HG03571 (cell line): ENCODE measurements at regions not wholly inside any gene's neighbourhood (a gene's known extent, or its start where the extent isn't known, plus 50 kb on each side); places are given as distances from the start of the nearest gene placed in this dataset.

Source experiments
- ATAC-seq: cut with Tn5 transposase; IDR thresholded peaks from one replicate; pipeline ENCODE4 v1.9.1; 2021; ENCODE audit not compliant: unreplicated experiment

GRCh38 chr13:61039302-61039701, 376.3 kb downstream of the PCDH20 start:
- ATAC-seq: no peak

DNA sequence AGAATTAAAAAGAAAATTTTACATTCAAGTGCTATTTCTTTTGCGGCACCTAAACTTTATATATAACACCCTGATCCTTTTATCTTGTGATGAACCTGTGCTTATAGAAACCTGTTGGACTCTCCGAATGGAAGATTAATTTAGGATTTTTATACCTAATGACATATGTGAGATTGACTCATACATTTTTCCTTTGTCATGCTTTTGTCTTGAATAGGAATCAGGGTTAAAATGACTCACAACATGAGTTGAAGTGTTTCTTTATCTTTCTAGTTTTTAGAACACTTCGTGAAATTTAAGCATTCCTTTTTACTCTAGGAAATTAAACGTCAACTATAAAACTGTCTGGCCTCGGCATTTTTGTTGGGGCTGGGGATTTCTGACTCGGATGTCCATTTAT, 378.9 kb downstream of the PCDH20 start:
- ATAC-seq: no peak

DNA sequence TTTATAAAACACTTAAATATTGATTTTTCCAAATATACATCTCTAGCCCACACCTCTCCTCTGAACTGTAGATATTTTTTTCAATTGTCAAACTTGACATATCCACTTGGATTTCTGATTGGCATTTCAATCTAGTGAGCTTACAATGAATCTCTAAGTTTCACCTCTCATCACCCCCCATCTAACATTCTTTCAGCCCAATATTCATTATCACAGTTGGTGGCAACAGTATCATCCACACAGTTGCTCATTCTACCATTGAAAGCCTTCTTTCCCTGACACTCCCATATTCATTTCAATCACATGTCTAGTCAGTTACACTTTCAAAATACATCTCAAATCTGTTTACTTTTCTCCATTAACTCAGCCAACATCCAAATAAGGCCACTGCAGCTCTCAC, 385.2 kb downstream of the PCDH20 start:
- no peak for ATAC-seq

GRCh38 chr13:61029064-61029463, 386.6 kb downstream of the PCDH20 start:
- no peak for ATAC-seq

GRCh38 chr13:61024046-61024445, 391.6 kb downstream of the PCDH20 start:
- ATAC-seq: no peak

DNA sequence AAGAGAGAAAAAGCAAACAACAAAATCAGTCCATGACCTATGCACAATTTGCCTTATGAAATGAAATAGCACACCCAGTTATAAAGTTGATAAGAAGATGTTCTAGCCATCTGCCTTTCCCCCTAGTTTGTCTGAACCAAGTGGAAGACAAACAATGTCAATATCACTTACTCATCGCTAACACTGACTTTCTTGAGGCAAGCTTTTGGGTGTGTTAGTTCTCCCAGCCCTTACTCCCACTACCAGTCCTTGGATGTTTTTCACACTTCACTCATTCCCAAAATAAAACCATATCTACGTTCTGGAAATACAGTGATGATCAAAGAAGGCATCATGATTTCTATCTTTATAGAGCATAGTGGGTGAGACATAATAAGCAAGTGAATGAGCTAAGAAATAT, 393.8 kb downstream of the PCDH20 start:
- ATAC-seq: no peak

DNA sequence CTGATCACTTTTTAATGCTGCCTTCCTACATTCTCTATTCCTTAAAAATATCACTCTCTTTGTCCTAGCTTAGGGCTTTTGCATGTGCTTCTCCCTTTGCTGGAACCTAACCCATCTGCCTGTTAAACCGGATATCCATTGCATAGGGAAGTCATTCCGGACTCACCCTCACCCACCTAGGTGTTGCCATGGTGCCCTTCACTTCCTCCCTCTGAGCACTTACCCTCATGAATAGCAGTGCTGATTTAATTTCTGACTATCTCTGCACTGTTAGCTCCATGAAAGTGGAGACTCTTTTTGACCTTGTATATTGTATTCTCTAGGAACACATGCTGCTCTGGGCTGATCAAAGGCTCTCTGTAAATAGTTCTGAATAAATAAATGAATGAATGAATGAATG, 401.9 kb downstream of the PCDH20 start:
- no peak for ATAC-seq

GRCh38 chr13:61010358-61010757, 405.3 kb downstream of the PCDH20 start:
- no peak for ATAC-seq

GRCh38 chr13:61002686-61003085, 413.0 kb downstream of the PCDH20 start:
- no peak for ATAC-seq

- ATAC-seq: no peak
Observed at GRCh38 chr13:60990032-60990733, 425.5 kb downstream of the PCDH20 start.

GRCh38 chr13:60986301-60986700, 429.3 kb downstream of the PCDH20 start:
- no peak for ATAC-seq

GRCh38 chr13:60981407-60981806, 434.2 kb downstream of the PCDH20 start:
- ATAC-seq: no peak

DNA sequence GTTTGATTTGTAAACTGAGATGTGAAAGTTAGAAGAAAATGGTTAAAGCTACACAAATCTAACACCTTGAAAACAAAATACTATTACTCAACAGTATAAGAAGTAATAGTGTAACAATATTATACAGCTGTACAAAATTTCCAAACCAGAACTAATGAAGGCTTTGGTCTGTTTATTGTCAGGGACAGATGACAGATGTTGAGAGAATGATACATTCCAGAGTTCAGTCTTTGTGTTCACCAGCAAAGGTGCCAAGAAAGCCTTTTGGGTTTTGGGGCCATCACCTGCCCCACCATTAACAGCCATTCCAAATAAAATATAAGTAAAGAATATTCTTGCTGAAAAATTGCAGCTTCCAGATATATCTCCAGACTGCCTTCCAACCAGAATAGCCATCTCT, 439.3 kb downstream of the PCDH20 start:
- no peak for ATAC-seq

DNA sequence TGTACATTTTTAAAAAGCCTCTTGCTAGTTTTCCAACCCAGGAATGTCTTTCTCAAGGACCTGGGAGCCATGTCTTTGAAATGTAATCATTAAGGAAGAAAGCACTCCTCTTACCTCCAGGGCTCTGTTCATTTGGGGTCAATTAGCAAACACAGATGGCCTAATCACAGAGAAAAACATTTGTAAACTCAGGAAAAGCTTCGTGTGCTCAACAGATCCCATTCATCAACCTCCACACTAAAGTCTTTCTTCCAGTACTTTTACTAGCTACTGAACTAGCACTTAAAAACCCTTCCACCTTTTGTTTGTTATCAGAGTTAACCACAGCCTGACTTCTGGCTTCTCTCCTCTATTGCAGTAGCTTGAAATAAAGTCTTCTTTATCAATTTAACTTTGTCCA, 441.4 kb downstream of the PCDH20 start:
- ATAC-seq: no peak

- no peak for ATAC-seq
Observed at GRCh38 chr13:60973529-60973928, 442.1 kb downstream of the PCDH20 start.

GRCh38 chr13:60970736-60971135, 444.9 kb downstream of the PCDH20 start:
- ATAC-seq: no peak

DNA sequence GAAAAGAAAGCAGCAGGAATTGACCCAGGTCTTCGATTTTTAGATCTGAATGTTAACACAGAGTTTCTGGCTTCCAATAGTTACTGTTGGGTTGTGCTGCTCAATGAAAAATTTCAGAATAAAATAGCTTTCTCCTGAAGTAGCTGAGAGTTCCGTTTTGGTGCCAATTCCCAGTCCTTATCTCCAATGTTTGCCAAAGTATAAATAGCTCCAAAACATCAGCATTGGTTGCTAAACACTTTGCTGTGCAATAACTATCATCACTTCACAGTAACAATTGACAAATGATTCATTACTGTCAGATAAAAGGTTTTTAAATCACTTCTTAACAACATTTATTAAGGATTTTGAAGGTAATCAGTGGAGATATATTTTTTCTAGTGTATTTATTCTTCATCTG, 446.0 kb downstream of the PCDH20 start:
- no peak for ATAC-seq

DNA sequence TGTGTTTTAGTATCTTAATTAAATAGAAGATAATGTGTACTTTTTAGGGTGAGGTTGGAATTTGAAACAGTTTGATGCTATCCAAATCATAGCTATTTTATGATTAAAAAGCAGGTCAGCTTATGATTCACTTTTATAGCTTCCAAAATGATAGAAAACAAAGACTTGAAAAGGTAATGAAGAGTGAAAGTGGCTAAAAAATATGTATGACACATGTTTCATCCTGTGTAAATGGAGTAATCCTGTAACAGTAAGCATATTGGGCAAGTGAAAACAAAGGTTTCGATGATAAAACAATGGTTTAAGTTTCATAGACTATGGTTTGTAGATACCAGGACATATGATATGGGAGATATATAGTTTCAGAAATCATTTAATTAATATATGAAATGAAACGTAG, 456.2 kb downstream of the PCDH20 start:
- ATAC-seq: no peak

DNA sequence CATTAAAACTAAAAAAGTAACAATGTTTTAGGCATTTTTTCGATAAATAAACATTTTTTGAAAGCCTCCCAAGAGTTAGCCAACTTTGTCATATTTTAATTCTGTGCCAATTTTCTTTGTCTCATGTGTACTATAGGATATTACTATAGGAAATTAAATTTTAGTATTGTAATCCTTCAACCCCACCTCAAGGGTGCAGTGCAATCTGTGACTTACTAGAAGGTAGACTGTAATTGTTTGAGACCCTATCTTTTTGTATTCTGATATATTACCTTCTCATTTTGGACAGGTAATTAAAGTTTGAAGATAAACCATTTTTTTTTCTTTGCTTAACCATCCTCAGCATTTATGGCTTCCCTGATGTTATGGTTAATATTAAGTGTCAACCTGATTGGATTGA, 457.8 kb downstream of the PCDH20 start:
- ATAC-seq: no peak

DNA sequence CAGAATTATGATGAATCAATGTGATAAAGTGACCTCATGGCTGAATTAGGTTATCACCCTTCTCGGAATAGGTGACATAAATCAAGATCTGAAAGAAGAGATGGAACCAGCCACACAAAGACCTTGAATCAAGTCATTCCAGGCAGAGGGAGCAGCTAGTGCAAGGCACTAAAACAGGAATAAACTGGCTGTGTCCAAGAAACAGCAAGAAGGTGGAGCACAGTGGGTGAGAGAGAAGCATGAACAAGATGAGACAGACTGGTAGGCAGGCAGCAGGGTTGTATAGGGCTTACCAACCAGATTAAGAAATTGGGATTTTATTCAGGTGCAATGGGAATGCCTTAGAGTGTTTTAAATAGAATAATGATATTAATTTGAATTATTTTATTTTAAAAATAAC, 470.3 kb downstream of the PCDH20 start:
- ATAC-seq: no peak

DNA sequence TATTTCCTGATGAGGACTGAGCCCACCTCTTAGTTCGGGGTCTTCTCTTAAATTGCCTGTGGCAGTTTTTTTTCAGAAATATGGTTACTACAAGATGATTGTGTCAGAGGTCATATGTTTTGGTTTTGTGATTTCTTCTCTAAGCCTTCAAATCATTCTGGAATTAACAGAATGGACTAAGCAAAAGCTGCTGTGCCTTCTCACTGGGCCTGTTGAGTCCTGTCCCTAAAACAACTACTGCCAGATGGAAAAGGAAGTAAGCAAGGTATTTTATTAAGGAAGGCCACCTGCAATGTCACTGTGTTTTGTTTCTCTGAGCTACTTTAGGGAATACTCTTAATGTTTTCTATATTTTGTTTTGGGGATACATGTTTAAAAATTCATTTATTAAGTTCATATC, 470.8 kb downstream of the PCDH20 start:
- no peak for ATAC-seq

DNA sequence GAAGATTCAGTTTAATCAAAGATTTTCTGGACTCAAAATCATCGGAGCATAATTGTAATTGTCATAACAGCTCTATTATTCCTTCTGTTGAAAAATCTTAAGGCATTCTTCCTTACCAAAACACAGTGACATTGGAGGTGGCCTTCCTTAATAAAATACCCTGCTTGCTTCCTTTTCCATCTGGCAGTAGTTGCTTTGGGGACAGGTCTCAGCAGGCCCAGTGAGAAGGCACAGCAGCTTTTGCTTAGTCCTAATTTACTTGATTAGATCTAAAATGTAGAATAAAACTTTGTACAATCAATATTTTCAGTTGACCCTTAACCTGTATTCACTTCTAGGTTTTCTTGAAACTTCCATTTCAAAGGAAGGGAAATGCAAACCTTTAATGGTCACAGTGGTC, 471.6 kb downstream of the PCDH20 start:
- ATAC-seq: no peak

DNA sequence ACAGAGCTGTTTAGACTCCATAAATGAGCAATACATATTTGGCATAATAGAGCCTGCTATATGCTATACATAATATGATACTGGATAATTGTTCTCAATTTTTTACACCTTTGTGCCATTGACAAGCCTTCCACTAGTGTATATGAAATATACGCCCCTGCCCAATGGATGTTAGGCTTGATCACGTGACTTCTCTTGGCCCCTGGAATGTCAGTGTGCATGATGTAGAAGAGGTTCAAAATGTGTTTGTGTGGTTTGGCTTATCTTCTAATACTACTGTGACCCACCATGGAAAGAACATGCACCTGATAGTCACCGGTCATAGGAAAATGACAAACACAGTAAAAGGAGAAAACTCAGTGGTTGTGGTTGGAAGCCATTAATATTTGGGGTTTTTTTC, 479.4 kb downstream of the PCDH20 start:
- no peak for ATAC-seq
